H1 (cell line): ENCODE measurements at regions not wholly inside any gene's neighbourhood (a gene's known extent, or its start where the extent isn't known, plus 50 kb on each side); places are given as distances from the start of the nearest gene placed in this dataset.

Source experiments
- CTCF ChIA-PET: fragments of 300-600 bp; sonication (Branson Sonifier 250); formaldehyde crosslinking; loops from one replicate; lab custom pipeline; 2021; ENCODE audit not compliant: partially characterized antibody; lab: Charles Lee
- POLR2A ChIA-PET: fragments of 300-600 bp; sonication (Branson Sonifier 250); formaldehyde crosslinking; loops from one replicate; lab custom pipeline; 2021; ENCODE audit warnings: inconsistent platforms; ENCODE audit not compliant: partially characterized antibody; lab: Charles Lee
- DNase-seq, 2 experiments: peaks; one replicate each; pipeline versions ENCODE4 v3.0.0 to v3.0.0-alpha.2; 2010 to 2022; ENCODE audit warnings: low spot score in 2 of 2, low read depth in 1 of 2, mixed read lengths in 1 of 2
- FAIRE-seq: peaks from 2 replicates; lab custom pipeline; 2011; peaks lifted over from hg19 to GRCh38; lab: Jason Lieb, UNC
- H2AFZ ChIP-seq: 2 replicates; pipeline ENCODE4 v1.8.1; 2012; ENCODE audit warnings: low read length, inconsistent platforms
- H2AK5ac ChIP-seq: 2 replicates; pipeline ENCODE4 v1.6.1; 2013; ENCODE audit warnings: low read depth, low read length
- H2BK120ac ChIP-seq: replicated peaks from 2 replicates; pipeline ENCODE3; 2013; ENCODE audit warnings: low read depth, low read length, inconsistent platforms
- H2BK12ac ChIP-seq: 2 replicates; pipeline ENCODE4 v1.6.1; 2013; ENCODE audit warnings: low read depth, low read length
- H2BK15ac ChIP-seq: 2 replicates; pipeline ENCODE4 v1.6.1; 2013; ENCODE audit warnings: low read length
- H2BK20ac ChIP-seq: 2 replicates; pipeline ENCODE4 v1.6.1; 2013; ENCODE audit warnings: low read length
- H2BK5ac ChIP-seq: 2 replicates; pipeline ENCODE4 v1.6.1; 2013; ENCODE audit warnings: low read depth, low read length
- H3K14ac ChIP-seq: 2 replicates; pipeline ENCODE4 v1.6.1; 2013; ENCODE audit warnings: inconsistent platforms; ENCODE audit not compliant: insufficient read length
- H3K18ac ChIP-seq: 2 replicates; pipeline ENCODE4 v1.6.1; 2013; ENCODE audit warnings: low read length; ENCODE audit errors: extremely low read depth
- H3K23ac ChIP-seq: 2 replicates; pipeline ENCODE4 v1.6.1; 2013; ENCODE audit warnings: inconsistent platforms; ENCODE audit not compliant: insufficient read length
- H3K23me2 ChIP-seq: 2 replicates; pipeline ENCODE4 v1.6.1; 2013; ENCODE audit warnings: low read depth, low read length
- H3K27ac ChIP-seq: 2 replicates; pipeline ENCODE4 v1.6.1; 2011; ENCODE audit warnings: low read depth, low read length, inconsistent platforms
- H3K27me3 ChIP-seq, 4 experiments: replicated peaks in 1 of 4; 1 replicate in 1 of 4; 2 replicates in 3 of 4; pipeline versions ENCODE4 v1.6.1 to v1.8.1; 2011 to 2013; ENCODE audit warnings: low read length in 3 of 4, mild to moderate bottlenecking in 3 of 4, inconsistent platforms in 2 of 4, mixed read lengths in 2 of 4, moderate library complexity in 1 of 4; ENCODE audit not compliant: control insufficient read depth in 3 of 4, insufficient read depth in 3 of 4; ENCODE audit errors: extremely low read depth in 1 of 4
- H3K36me3 ChIP-seq, 4 experiments: 2 replicates each; pipeline versions ENCODE4 v1.6.1 to v1.8.1; 2011 to 2013; ENCODE audit warnings: mild to moderate bottlenecking in 4 of 4, low read length in 3 of 4, moderate library complexity in 2 of 4, control low read depth in 1 of 4, inconsistent platforms in 1 of 4; ENCODE audit not compliant: insufficient read depth in 4 of 4, control insufficient read depth in 2 of 4
- H3K4ac ChIP-seq: replicated peaks from 2 replicates; pipeline ENCODE3; 2013; ENCODE audit warnings: low read length, low read depth, mixed read lengths, inconsistent platforms; ENCODE audit not compliant: insufficient read length
- H3K4me1 ChIP-seq, 4 experiments: replicated peaks in 1 of 4; 1 replicate in 1 of 4; 2 replicates in 3 of 4; pipeline versions ENCODE4 v1.6.1 to v1.8.1; 2011 to 2013; ENCODE audit warnings: low read length in 3 of 4, inconsistent platforms in 2 of 4, mixed read lengths in 1 of 4; ENCODE audit not compliant: insufficient read depth in 4 of 4, control insufficient read depth in 3 of 4
- H3K4me2 ChIP-seq, 2 experiments: 2 replicates each; pipeline versions ENCODE4 v1.6.1 to v1.8.1; 2011 to 2013; ENCODE audit warnings: low read depth in 2 of 2, low read length in 2 of 2, control low read depth in 1 of 2, inconsistent platforms in 1 of 2, mild to moderate bottlenecking in 1 of 2; ENCODE audit not compliant: insufficient read depth in 1 of 2
- H3K4me3 ChIP-seq, 4 experiments: fragments of 200-600, 300-600 bp in 1 of 4; sonication (generic), shearing (Covaris generic), sonication (Bioruptor Twin) in 1 of 4; 2 replicates each; pipeline versions ENCODE4 v1.5.1 to v1.8.1; 2011 to 2016; ENCODE audit warnings: low read length in 4 of 4, low read depth in 3 of 4, control low read depth in 2 of 4, inconsistent platforms in 2 of 4, mild to moderate bottlenecking in 2 of 4, mixed read lengths in 1 of 4, moderate library complexity in 1 of 4; ENCODE audit not compliant: insufficient read depth in 2 of 4; ENCODE audit errors: extremely low read depth in 1 of 4
- H3K56ac ChIP-seq: replicated peaks from 2 replicates; pipeline ENCODE3; 2013; ENCODE audit warnings: low read depth, mild to moderate bottlenecking, mixed read lengths, low read length, inconsistent platforms; ENCODE audit not compliant: insufficient read length
- H3K79me1 ChIP-seq: 2 replicates; pipeline ENCODE4 v1.6.1; 2013; ENCODE audit warnings: low read depth, low read length, control low read depth
- H3K79me2 ChIP-seq, 2 experiments: 2 replicates each; pipeline versions ENCODE4 v1.6.1 to v1.8.1; 2012 to 2013; ENCODE audit warnings: low read length in 2 of 2, mild to moderate bottlenecking in 2 of 2, inconsistent platforms in 1 of 2; ENCODE audit not compliant: insufficient read depth in 2 of 2, control insufficient read depth in 1 of 2
- H3K9ac ChIP-seq, 4 experiments: replicated peaks in 1 of 4; 1 replicate in 1 of 4; 2 replicates in 3 of 4; pipeline versions ENCODE4 v1.6.1 to v1.8.1; 2011 to 2013; ENCODE audit warnings: low read depth in 3 of 4, low read length in 3 of 4, control low read depth in 2 of 4, mild to moderate bottlenecking in 2 of 4, moderate library complexity in 2 of 4, inconsistent platforms in 1 of 4; ENCODE audit errors: extremely low read depth in 1 of 4
- H3K9me3 ChIP-seq, 2 experiments: 2 replicates each; pipeline versions ENCODE4 v1.6.1 to v1.8.1; 2012 to 2013; ENCODE audit warnings: mild to moderate bottlenecking in 2 of 2, moderate library complexity in 2 of 2, control low read depth in 1 of 2, inconsistent platforms in 1 of 2, low read depth in 1 of 2, low read length in 1 of 2, mixed read lengths in 1 of 2; ENCODE audit not compliant: insufficient read depth in 2 of 2
- H4K20me1 ChIP-seq, 2 experiments: replicated peaks in 1 of 2; 2 replicates each; pipeline versions ENCODE3 to v1.8.1; 2011 to 2013; ENCODE audit warnings: inconsistent platforms in 2 of 2, low read length in 2 of 2, mild to moderate bottlenecking in 1 of 2; ENCODE audit not compliant: insufficient read depth in 2 of 2, control insufficient read depth in 1 of 2
- H4K5ac ChIP-seq: 2 replicates; pipeline ENCODE4 v1.6.1; 2013; ENCODE audit warnings: low read length, low read depth, mixed read lengths, inconsistent platforms; ENCODE audit not compliant: insufficient read length
- H4K8ac ChIP-seq: 2 replicates; pipeline ENCODE4 v1.8.0; 2013; ENCODE audit warnings: mild to moderate bottlenecking, moderate library complexity, low read length, inconsistent platforms; ENCODE audit not compliant: insufficient read depth; ENCODE audit errors: extremely low read depth
- H4K91ac ChIP-seq: replicated peaks from 2 replicates; pipeline ENCODE3; 2013; ENCODE audit warnings: low read length, mixed read lengths, inconsistent platforms; ENCODE audit not compliant: insufficient read length
- CBX5 ChIP-seq: fragments of 300-800, 300-1000 bp; sonication (generic); IDR thresholded peaks from 2 replicates; pipeline ENCODE4 v1.7.1; 2016; ENCODE audit warnings: antibody characterized with exemption, low read length, low read depth
- CHD1 ChIP-seq: IDR thresholded peaks from 2 replicates; pipeline ENCODE4 v1.6.1; 2012; ENCODE audit warnings: low read depth, low read length, improper control_type of control experiment
- E2F6 ChIP-seq: IDR thresholded peaks from 2 replicates; pipeline ENCODE4 v1.6.1; 2012; ENCODE audit warnings: inconsistent platforms
- HDAC6 ChIP-seq: IDR thresholded peaks from one replicate; pipeline ENCODE4 v1.7.1; 2012; ENCODE audit warnings: low read depth, mild to moderate bottlenecking, inconsistent platforms, low read length, moderate library complexity
- POLR2AphosphoS5 ChIP-seq: IDR thresholded peaks from 2 replicates; pipeline ENCODE4 v1.6.1; 2011; ENCODE audit warnings: low read depth, low read length
- POU5F1 ChIP-seq: IDR thresholded peaks from 2 replicates; pipeline ENCODE4 v1.6.1; 2011; ENCODE audit warnings: low read depth, mild to moderate bottlenecking, low read length, moderate library complexity
- RAD21 ChIP-seq, 2 experiments: IDR thresholded peaks in 1 of 2; conservative IDR thresholded peaks in 1 of 2; 2 replicates each; pipeline ENCODE4 v1.6.1; 2011; ENCODE audit warnings: low read depth in 2 of 2, low read length in 2 of 2, improper control_type of control experiment in 1 of 2, inconsistent platforms in 1 of 2, mild to moderate bottlenecking in 1 of 2, moderate library complexity in 1 of 2
- RXRA ChIP-seq: IDR thresholded peaks from 2 replicates; pipeline ENCODE4 v1.6.1; 2011; ENCODE audit warnings: low read depth, mild to moderate bottlenecking, low read length, moderate library complexity; ENCODE audit not compliant: insufficient read depth
- SIN3A ChIP-seq, 2 experiments: IDR thresholded peaks in 1 of 2; conservative IDR thresholded peaks in 1 of 2; 2 replicates each; pipeline ENCODE4 v1.6.1; 2011 to 2012; ENCODE audit warnings: low read length in 2 of 2, improper control_type of control experiment in 1 of 2, low read depth in 1 of 2, mild to moderate bottlenecking in 1 of 2
- TBP ChIP-seq: IDR thresholded peaks from 2 replicates; pipeline ENCODE4 v1.6.1; 2011; ENCODE audit warnings: low read depth, low read length, improper control_type of control experiment
- TCF12 ChIP-seq: IDR thresholded peaks from 2 replicates; pipeline ENCODE4 v1.6.1; 2011; ENCODE audit warnings: low read depth, mild to moderate bottlenecking, low read length
- WGBS, 2 experiments: shearing (Covaris generic) in 1 of 2; methylation state at CpG; one replicate each; pipeline versions ENCODE4 v1.1.6 to v1.1.7; 2013 to 2015; ENCODE audit warnings: low lambda C conversion rate in 2 of 2, mixed read lengths in 2 of 2, inconsistent platforms in 1 of 2, low coverage in 1 of 2, missing lambda C conversion rate in 1 of 2; ENCODE audit not compliant: insufficient replicate concordance in 2 of 2, insufficient coverage in 1 of 2, insufficient read length in 1 of 2; ENCODE audit errors: extremely low coverage in 1 of 2, missing lambda C conversion rate in 1 of 2; 5-methylcytosine and 5-hydroxymethylcytosine counted together

GRCh38 chr7:119341822-119342221, 931.2 kb upstream of the KCND2 start:
- H2AK5ac ChIP-seq: no peak overlapping the region
- H4K8ac ChIP-seq: no peak overlapping the region
- no peaks in the 10 kb centered on the region for H3K27me3 ChIP-seq
- no peaks in the 10 kb centered on the region for H4K20me1 ChIP-seq
- H3K14ac ChIP-seq: no peak overlapping the region
- H3K79me2 ChIP-seq: no peaks in the 10 kb centered on the region
- no peak overlapping the region for H4K91ac ChIP-seq
- no peak overlapping the region for H4K5ac ChIP-seq
- no peak overlapping the region for H2BK20ac ChIP-seq
- ChIA-PET POLR2A (no interaction called here), CTCF (interaction anchor here (0.8 kb wide), 1 partner anchor 9 kb away, joined by 3 read pairs; no protein-coding TSS in a partner anchor)
- no peaks in the 10 kb centered on the region for H3K79me1 ChIP-seq
- no peak overlapping the region for H3K4me2 ChIP-seq
- no peak overlapping the region for H3K27ac ChIP-seq
- no peak for FAIRE-seq
- H3K4me3 ChIP-seq: no peak overlapping the region
- WGBS, 2 experiments: 90% methylated on average over 5 of the region's 5 CpGs; no CpG with 5 or more reads in 1 of the 2 experiments
- H3K23me2 ChIP-seq: no peaks in the 10 kb centered on the region
- H2BK120ac ChIP-seq: no peak overlapping the region
- H3K4me1 ChIP-seq: no peaks in the 10 kb centered on the region
- no peak overlapping the region for H3K56ac ChIP-seq
- no peak overlapping the region for H3K23ac ChIP-seq
- no peak for DNase-seq
- no peak overlapping the region for H2BK15ac ChIP-seq
- TF ChIP-seq RAD21 (IDR thresholded peaks at IDR 0.05 in 1 of 2, conservative IDR thresholded peaks at IDR 0.05 in 1 of 2; ENCODE audit: low read depth in 2 of 2, low read length in 2 of 2): no peak
- TF ChIP-seq CHD1: no peak
- TF ChIP-seq RXRA: no peak
- TF ChIP-seq POU5F1: no peak
- no peak for TF ChIP-seq TCF12
- no peak for TF ChIP-seq HDAC6
- TF ChIP-seq TBP: no peak
- no peak for TF ChIP-seq E2F6
- no peak for TF ChIP-seq CBX5
- no peak for TF ChIP-seq SIN3A (conservative IDR thresholded peaks at IDR 0.05 in 1 of 2, IDR thresholded peaks at IDR 0.05 in 1 of 2; ENCODE audit: low read depth in 1 of 2, low read length in 2 of 2)
- TF ChIP-seq POLR2AphosphoS5: no peak
- no peaks in the 10 kb centered on the region for H3K36me3 ChIP-seq
- no peak overlapping the region for H3K18ac ChIP-seq
- no peak overlapping the region for H3K9ac ChIP-seq
- no peak overlapping the region for H2BK5ac ChIP-seq
- H2AFZ ChIP-seq: no peak overlapping the region
- H2BK12ac ChIP-seq: no peak overlapping the region
- no peaks in the 10 kb centered on the region for H3K9me3 ChIP-seq
- H3K4ac ChIP-seq: no peak overlapping the region
